GM12872 (cell line): ENCODE measurements at regions not wholly inside any gene's neighbourhood (a gene's known extent, or its start where the extent isn't known, plus 50 kb on each side); places are given as distances from the start of the nearest gene placed in this dataset.

Experiments
- TF ChIP-seq, protein P1 (sequence below): IDR thresholded peaks from 3 replicates; pipeline ENCODE4 v1.5.1; 2011; ENCODE audit warnings: low read depth, mild to moderate bottlenecking, low read length, moderate library complexity; ENCODE audit not compliant: insufficient read depth

DNA sequence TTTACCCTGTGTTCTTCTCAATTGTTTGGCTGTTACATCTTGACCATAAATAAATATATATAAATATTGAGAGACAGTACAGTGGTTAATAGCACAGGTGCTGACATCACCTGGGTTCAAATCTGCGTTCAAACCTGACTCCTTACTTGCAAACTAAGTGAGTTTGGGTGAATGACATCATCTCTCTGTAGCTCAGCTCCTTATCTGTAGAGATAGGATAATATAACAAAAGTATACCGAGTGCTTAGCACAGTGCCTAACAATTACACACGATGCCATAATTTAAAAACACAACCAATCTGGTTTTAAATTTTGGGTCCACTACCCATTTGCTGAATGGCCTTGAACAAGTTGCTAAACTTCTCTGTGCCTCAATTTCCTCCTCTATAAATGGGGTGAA is 86.6 kb downstream of the RRAGC start:
- TF ChIP-seq, protein P1, sequence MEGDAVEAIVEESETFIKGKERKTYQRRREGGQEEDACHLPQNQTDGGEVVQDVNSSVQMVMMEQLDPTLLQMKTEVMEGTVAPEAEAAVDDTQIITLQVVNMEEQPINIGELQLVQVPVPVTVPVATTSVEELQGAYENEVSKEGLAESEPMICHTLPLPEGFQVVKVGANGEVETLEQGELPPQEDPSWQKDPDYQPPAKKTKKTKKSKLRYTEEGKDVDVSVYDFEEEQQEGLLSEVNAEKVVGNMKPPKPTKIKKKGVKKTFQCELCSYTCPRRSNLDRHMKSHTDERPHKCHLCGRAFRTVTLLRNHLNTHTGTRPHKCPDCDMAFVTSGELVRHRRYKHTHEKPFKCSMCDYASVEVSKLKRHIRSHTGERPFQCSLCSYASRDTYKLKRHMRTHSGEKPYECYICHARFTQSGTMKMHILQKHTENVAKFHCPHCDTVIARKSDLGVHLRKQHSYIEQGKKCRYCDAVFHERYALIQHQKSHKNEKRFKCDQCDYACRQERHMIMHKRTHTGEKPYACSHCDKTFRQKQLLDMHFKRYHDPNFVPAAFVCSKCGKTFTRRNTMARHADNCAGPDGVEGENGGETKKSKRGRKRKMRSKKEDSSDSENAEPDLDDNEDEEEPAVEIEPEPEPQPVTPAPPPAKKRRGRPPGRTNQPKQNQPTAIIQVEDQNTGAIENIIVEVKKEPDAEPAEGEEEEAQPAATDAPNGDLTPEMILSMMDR = no peak

DNA sequence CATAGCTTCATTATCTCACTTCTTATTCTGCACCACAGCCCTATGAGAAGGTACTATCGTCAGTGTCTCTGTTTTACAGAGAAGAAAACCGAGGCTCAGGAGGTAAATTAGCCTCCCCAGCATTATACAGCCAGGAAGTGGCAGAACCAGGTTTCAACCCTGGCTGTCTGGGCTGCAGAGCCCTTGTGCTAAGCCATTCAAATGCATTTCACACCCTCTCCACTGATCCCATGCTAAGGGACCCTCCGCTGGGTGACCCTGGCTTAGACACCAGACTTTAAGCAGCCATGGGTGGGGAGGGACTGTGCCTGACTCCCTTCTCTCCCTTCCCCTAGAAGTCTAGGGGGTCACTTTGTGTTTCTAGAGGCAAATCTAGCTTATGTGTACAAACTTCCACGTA is 87.5 kb downstream of the RRAGC start:
- TF ChIP-seq, protein P1 = no peak

DNA sequence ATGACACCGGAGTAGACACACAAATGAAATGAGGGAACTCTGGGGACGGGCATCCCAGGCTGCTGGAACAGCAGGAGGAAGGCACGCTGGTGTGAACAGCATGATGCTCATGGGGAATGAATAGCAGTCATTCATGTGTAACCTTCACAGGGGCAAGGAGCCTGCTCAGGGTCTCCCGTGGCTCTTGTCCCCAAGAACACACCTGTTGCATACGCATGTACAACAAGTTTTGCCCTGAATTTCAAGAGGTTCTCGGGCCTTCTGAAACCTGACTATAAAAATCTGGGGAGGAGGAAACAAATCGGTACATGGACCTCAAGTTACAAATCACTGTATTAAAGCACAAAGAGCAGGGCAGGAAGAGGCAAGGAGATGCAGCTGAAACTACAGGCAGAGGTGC is 93.4 kb downstream of the RRAGC start:
- TF ChIP-seq, protein P1 = no peak

DNA sequence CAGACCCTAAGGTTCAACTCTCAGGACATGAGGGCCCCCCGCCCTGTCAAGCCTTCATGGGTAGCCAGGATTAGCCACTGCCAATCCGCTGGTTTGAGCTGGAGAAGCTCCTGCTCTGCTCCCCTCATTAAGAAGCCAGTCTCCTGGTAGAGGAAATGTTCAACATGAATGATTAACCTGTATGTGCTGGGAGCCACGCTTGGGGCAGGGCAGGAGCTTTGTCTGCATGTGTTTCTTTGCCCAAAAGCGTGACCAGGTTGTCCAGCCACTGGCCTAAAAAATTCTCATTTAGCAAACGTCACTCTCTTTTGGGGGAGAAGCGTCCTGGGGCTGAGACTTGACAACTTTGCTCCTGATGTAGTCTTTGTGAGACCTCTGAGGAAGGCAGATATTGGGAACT is 96.5 kb downstream of the RRAGC start:
- TF ChIP-seq, protein P1 = no peak

DNA sequence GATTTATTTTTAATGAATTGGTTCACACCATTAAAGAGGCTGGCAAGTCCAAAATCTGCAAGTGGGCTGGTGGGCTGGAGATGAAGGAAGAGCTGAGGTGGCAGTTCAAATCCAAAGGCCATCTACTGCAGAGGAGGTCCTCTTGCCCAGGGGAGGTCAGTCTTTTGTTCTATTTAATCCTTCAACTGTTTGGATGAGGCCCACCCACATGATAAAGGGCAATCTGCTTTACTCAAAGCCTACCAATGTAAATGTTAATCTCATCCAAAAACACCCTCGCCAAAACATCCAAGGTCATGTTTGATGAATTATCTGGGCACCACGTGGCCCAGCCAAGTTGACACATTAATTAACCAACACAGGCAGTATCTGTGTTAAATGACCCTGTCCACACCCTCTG is 99.0 kb downstream of the RRAGC start:
- TF ChIP-seq, protein P1 = no peak

DNA sequence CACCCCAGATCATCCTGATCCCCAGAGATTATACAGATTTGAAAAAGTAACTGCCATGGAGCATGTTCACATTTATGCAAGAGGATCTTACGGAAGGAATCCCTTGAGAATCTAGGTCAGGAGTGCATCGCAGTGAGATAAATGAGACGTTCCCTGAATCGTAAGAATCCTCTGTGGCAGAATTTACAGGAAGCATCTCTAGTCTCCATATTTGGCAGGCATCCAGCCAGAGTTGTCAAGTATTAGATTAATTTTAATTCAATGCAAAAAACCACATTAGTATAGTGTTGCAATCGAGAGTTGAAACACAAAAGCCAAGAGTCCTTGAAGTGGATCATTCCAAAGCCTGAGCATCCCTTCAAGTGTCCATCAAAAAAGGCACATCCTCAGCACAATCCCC is 100.8 kb downstream of the RRAGC start:
- TF ChIP-seq, protein P1 = no peak

DNA sequence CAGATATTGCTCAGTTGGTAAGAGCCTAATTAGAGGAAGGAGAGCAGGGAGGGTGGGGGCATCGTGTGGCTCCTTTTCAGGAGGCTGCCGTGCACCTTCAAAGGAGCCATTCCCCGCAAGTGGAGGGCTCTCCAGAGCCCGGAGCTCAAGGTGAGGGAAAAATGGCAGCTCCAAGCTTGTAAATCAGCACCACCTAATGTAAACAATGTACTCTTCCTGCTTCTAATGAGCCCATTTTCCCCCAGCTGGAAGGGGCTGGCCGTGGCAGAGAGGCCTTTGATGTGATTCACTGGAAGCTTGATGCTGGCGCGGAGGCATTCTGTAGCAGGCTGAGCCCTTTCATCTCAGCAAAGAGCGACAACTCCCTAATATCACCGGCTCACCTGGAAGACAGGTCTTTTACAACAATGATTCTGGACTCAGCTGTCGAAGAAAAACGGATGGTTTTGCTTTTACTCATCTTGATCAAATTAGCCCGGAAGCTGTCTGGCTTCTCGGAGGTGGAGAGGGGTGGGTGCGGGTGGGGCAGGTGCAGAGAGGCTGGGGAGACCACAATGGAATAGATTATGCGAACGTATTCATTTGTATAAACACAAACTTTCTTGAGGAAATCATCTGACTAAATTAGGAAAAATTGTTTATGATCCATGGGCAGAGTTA is 112.5 kb downstream of the RRAGC start:
- TF ChIP-seq, protein P1 = no peak
